ENCODE measurements at regions not wholly inside any gene's neighbourhood (a gene's known extent, or its start where the extent isn't known, plus 50 kb on each side); places are given as distances from the start of the nearest gene placed in this dataset.

- DNase-seq (ENCODE audit: low read depth in 2 of 2), result no peak
These were observed 62.7 kb downstream of the SIK1 start for GRCh38 chr21:43364261-43364510.

GRCh38 chr21:43363506-43364260 lies 63.2 kb downstream of the SIK1 start:
- DNase-seq (ENCODE audit: low read depth in 2 of 2), result no peak

GRCh38 chr21:43362915-43363314 lies 64.0 kb downstream of the SIK1 start:
- DNase-seq (ENCODE audit: low read depth in 2 of 2), result no peak

- DNase-seq (ENCODE audit: low read depth in 2 of 2), result peak; percentile 58 to 59
These were observed 64.6 kb downstream of the SIK1 start for GRCh38 chr21:43362321-43362791.

GRCh38 chr21:43361493-43362296 lies 65.2 kb downstream of the SIK1 start:
- DNase-seq (ENCODE audit: low read depth in 2 of 2), result no peak

GRCh38 chr21:43361127-43361492 lies 65.8 kb downstream of the SIK1 start:
- no peak for DNase-seq (ENCODE audit: low read depth in 2 of 2)

- no peak for DNase-seq (ENCODE audit: low read depth in 2 of 2)
These were observed 66.3 kb downstream of the SIK1 start for GRCh38 chr21:43360441-43361126.

GRCh38 chr21:43358940-43359822 lies 67.8 kb downstream of the SIK1 start:
- DNase-seq (ENCODE audit: low read depth in 2 of 2), result no peak

- no peak for DNase-seq (ENCODE audit: low read depth in 2 of 2)
These were observed 69.1 kb downstream of the SIK1 start for GRCh38 chr21:43357715-43358430.

GRCh38 chr21:43355925-43356289 lies 71.0 kb downstream of the SIK1 start:
- DNase-seq (ENCODE audit: low read depth in 2 of 2), result no peak

- DNase-seq (ENCODE audit: low read depth in 2 of 2), result no peak
These were observed 71.5 kb downstream of the SIK1 start for GRCh38 chr21:43355266-43355924.

- no peak for DNase-seq (ENCODE audit: low read depth in 2 of 2)
These were observed 72.3 kb downstream of the SIK1 start for GRCh38 chr21:43354666-43355065.

- no peak for DNase-seq (ENCODE audit: low read depth in 2 of 2)
These were observed 72.9 kb downstream of the SIK1 start for GRCh38 chr21:43354026-43354420.

GRCh38 chr21:43353282-43354025 lies 73.5 kb downstream of the SIK1 start:
- no peak for DNase-seq (ENCODE audit: low read depth in 2 of 2)

- DNase-seq (ENCODE audit: low read depth in 2 of 2), result no peak
These were observed 74.2 kb downstream of the SIK1 start for GRCh38 chr21:43352568-43353281.

- no peak for DNase-seq (ENCODE audit: low read depth in 2 of 2)
These were observed 74.8 kb downstream of the SIK1 start for GRCh38 chr21:43352154-43352537.

GRCh38 chr21:43351501-43352153 lies 75.3 kb downstream of the SIK1 start:
- DNase-seq (ENCODE audit: low read depth in 2 of 2), result no peak

- no peak for DNase-seq (ENCODE audit: low read depth in 2 of 2)
These were observed 77.3 kb downstream of the SIK1 start for GRCh38 chr21:43349644-43350043.

GRCh38 chr21:43348801-43349261 lies 78.1 kb downstream of the SIK1 start:
- no peak for DNase-seq (ENCODE audit: low read depth in 2 of 2)
